ENCODE measurements at regions not wholly inside any gene's neighbourhood (a gene's known extent, or its start where the extent isn't known, plus 50 kb on each side); places are given as distances from the start of the nearest gene placed in this dataset.

- Histone ChIP-seq H2AFZ (ENCODE audit: low read length) (no peak overlapping the region), H3K27ac (ENCODE audit: low read depth, low read length, poor library complexity, severe bottlenecking) (no peak overlapping the region), H3K9me2 (ENCODE audit: insufficient read depth, low read length) (no peaks in the 10 kb centered on the region), H4K20me1 (ENCODE audit: insufficient read depth, low read length) (no peaks in the 10 kb centered on the region), H3K4me2 (ENCODE audit: low read length) (no peak overlapping the region), H3K4me3 (ENCODE audit: low read depth, low read length, poor library complexity, severe bottlenecking) (no peak overlapping the region), H3K9me3 (ENCODE audit: low read length) (no peaks in the 10 kb centered on the region), H3K36me3 (ENCODE audit: insufficient read depth, low read length) (no peaks in the 10 kb centered on the region), H3K79me2 (ENCODE audit: insufficient read depth, low read depth, low read length) (no peaks in the 10 kb centered on the region), H3K4me1 (ENCODE audit: insufficient read depth, low read length, poor library complexity, severe bottlenecking) (no peaks in the 10 kb centered on the region)
- DNase-seq (ENCODE audit: low spot score) = no peak
- ChIA-PET CTCF (ENCODE audit: unreplicated experiment) (no interaction called here), POLR2A (no interaction called here)
- BruUV-seq (replicated peaks) = no TSS peak
- intact Hi-C loops (cut with micrococcal nuclease; ENCODE audit: unreplicated experiment) = no loop called here
- no peak for TF ChIP-seq EZH2phosphoT487 (IDR thresholded peaks at IDR 0.05; ENCODE audit: borderline replicate concordance, low read depth, low read length)
- TF ChIP-seq CTCF (conservative IDR thresholded peaks at IDR 0.05; ENCODE audit: low read length) = no peak
Observed at GRCh38 chr9:16098306-16098705, 545.5 kb downstream of the CCDC171 start.

GRCh38 chr9:16099732-16100536, 547.1 kb downstream of the CCDC171 start:
- H2AFZ ChIP-seq (ENCODE audit: low read length) = no peak overlapping the region
- ChIA-PET CTCF (ENCODE audit: unreplicated experiment) (no interaction called here), POLR2A (no interaction called here)
- no peaks in the 10 kb centered on the region for H3K9me3 ChIP-seq (ENCODE audit: low read length)
- no peaks in the 10 kb centered on the region for H3K36me3 ChIP-seq (ENCODE audit: insufficient read depth, low read length)
- H3K4me2 ChIP-seq (ENCODE audit: low read length) = no peak overlapping the region
- DNase-seq (ENCODE audit: low spot score) = no peak
- H3K79me2 ChIP-seq (ENCODE audit: insufficient read depth, low read depth, low read length) = no peaks in the 10 kb centered on the region
- no peaks in the 10 kb centered on the region for H4K20me1 ChIP-seq (ENCODE audit: insufficient read depth, low read length)
- no peak overlapping the region for H3K27ac ChIP-seq (ENCODE audit: low read depth, low read length, poor library complexity, severe bottlenecking)
- BruUV-seq (replicated peaks) = no TSS peak
- H3K4me1 ChIP-seq (ENCODE audit: insufficient read depth, low read length, poor library complexity, severe bottlenecking) = no peaks in the 10 kb centered on the region
- intact Hi-C loops (cut with micrococcal nuclease; ENCODE audit: unreplicated experiment) = no loop called here
- H3K4me3 ChIP-seq (ENCODE audit: low read depth, low read length, poor library complexity, severe bottlenecking) = no peak overlapping the region
- no peaks in the 10 kb centered on the region for H3K9me2 ChIP-seq (ENCODE audit: insufficient read depth, low read length)
- no peak for TF ChIP-seq EZH2phosphoT487 (IDR thresholded peaks at IDR 0.05; ENCODE audit: borderline replicate concordance, low read depth, low read length)

DNA sequence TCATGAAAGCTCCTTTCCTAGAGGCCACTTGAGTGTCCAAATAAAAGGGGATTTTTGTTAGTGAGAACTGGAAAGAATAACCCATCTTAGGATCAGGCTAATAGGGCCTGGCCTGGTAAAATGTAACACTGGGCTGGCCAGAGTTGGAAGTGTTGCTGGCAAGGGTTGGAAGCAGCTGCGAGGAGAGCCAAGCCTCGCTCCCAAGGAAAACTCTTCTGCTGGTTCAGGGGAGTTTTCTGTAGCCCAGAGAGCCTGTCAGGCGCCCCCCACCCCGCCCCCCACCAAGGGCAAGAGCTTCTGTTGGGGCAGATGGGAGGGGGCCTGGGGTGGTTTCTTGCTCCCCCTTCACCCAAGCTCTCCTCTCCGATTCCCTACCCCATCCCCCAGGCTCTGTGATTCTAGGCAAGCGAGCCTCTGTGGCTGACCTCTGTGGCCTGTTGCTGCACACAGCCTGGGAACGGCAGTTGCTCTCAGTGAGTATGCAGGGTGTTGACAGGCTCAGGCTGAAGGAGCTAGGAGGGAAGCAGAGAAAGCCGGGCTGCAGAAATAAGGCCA, 547.8 kb downstream of the CCDC171 start:
- H3K79me2 ChIP-seq (ENCODE audit: insufficient read depth, low read depth, low read length) = no peaks in the 10 kb centered on the region
- no peaks in the 10 kb centered on the region for H3K4me1 ChIP-seq (ENCODE audit: insufficient read depth, low read length, poor library complexity, severe bottlenecking)
- H4K20me1 ChIP-seq (ENCODE audit: insufficient read depth, low read length) = no peaks in the 10 kb centered on the region
- no peaks in the 10 kb centered on the region for H3K36me3 ChIP-seq (ENCODE audit: insufficient read depth, low read length)
- CTCF ChIA-PET (ENCODE audit: unreplicated experiment) = no interaction called here
- H3K4me3 ChIP-seq (ENCODE audit: low read depth, low read length, poor library complexity, severe bottlenecking) = no peak overlapping the region
- no peak for TF ChIP-seq EZH2phosphoT487 (IDR thresholded peaks at IDR 0.05; ENCODE audit: borderline replicate concordance, low read depth, low read length)
- no peak for TF ChIP-seq CTCF (conservative IDR thresholded peaks at IDR 0.05; ENCODE audit: low read length)
- no peak overlapping the region for H3K4me2 ChIP-seq (ENCODE audit: low read length)
- DNase-seq (ENCODE audit: low spot score) = no peak
- no peaks in the 10 kb centered on the region for H3K9me3 ChIP-seq (ENCODE audit: low read length)
- no peak overlapping the region for H2AFZ ChIP-seq (ENCODE audit: low read length)
- intact Hi-C loops (cut with micrococcal nuclease; ENCODE audit: unreplicated experiment) = no loop called here
- no peaks in the 10 kb centered on the region for H3K9me2 ChIP-seq (ENCODE audit: insufficient read depth, low read length)
- no TSS peak for BruUV-seq (replicated peaks)
- POLR2A ChIA-PET = interaction anchor here (0.6 to 0.7 kb wide), 2 partner anchors 68 to 143 kb away, joined by 3 to 4 read pairs; no protein-coding TSS in a partner anchor
- H3K27ac ChIP-seq (ENCODE audit: low read depth, low read length, poor library complexity, severe bottlenecking) = no peak overlapping the region
